LHCN-M2 (cell line): ENCODE measurements at regions not wholly inside any gene's neighbourhood (a gene's known extent, or its start where the extent isn't known, plus 50 kb on each side); places are given as distances from the start of the nearest gene placed in this dataset.

Experiments
- DNase-seq: peaks from one replicate; pipeline ENCODE4 v3.0.0-alpha.2; 2012; ENCODE audit warnings: low read depth

DNA sequence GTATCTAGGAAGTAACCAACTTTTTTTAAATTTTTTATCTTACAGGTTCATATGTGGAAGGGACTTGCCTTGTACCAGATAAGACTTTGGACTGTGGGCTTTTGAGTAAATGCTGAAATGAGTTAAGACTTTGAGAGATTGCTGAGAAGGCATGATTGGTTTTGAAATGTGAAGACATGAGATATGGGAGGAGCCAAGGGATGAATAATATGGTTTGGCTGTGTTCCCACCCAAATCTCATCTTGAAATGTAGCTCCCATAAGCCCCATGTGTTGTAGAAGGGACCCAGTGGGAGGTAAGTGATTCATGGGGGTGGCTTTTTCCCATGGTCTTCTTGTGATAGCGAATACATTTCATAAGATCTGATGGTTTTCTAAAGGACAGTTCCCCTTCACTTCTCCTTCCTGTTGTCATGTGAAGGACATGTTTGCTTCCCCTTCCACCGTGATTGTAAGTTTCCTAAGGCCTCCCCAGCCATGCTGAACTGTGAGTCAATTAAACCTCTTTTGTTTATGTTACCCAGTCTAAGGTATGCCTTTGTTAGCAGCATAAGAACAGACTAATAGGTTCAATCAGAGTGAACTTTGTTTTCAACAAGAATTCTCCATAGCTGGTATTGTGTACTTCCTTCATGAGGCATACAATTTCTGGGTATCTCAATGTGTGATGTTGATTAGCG lies 535.6 kb upstream of the MEF2C start:
- DNase-seq = no peak

- no peak for DNase-seq
Observed at GRCh38 chr5:89417990-89418389, 535.0 kb upstream of the MEF2C start.

GRCh38 chr5:89417515-89417914 lies 534.5 kb upstream of the MEF2C start:
- no peak for DNase-seq

- DNase-seq = no peak
Observed at GRCh38 chr5:89411891-89412290, 528.9 kb upstream of the MEF2C start.

GRCh38 chr5:89407054-89407453 lies 524.1 kb upstream of the MEF2C start:
- no peak for DNase-seq

DNA sequence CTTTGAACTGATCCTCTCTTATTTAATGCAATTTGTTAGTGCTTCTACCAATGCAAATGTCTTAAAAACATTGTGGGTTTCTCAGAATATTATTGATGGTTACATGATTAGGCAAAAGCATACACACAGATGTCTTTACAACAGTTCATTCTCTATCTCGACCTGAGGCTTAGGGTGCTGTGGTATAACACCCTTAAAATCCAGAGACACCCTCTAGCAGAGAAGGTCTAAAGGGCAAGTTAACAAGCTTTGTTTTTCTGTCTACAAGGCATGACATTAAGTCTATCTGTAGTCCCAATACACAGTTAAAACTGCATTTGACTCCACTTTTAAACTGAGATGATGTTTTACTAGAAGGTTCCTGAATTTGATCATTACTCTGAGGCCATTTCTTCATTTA lies 518.7 kb upstream of the MEF2C start:
- DNase-seq = no peak

DNA sequence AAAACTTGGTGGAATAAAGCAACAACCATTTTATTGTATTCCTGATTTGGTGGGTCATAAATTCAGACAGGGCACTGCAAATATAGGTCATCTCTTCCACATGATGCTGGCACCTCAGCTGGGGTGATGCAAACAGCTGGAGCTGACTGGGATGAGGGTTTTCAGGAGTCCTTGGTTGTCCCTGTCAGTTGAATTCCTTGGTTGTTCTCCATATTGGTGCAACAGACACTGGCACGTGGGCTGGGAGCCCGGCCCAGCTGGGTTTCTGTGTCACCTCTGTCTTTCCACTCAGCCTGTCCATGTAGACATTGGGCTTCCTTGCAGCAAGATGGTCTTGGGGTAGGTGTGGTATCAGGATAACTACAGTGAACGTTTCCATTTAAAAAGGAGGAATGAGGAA lies 518.0 kb upstream of the MEF2C start:
- DNase-seq = no peak

- DNase-seq = peak; percentile 37
Observed at GRCh38 chr5:89399548-89399947, 516.6 kb upstream of the MEF2C start.

- peak; percentile 50 for DNase-seq
Observed at GRCh38 chr5:89397096-89397495, 514.1 kb upstream of the MEF2C start.

- peak; percentile 37 for DNase-seq
Observed at GRCh38 chr5:89396278-89396954, 513.4 kb upstream of the MEF2C start.

DNA sequence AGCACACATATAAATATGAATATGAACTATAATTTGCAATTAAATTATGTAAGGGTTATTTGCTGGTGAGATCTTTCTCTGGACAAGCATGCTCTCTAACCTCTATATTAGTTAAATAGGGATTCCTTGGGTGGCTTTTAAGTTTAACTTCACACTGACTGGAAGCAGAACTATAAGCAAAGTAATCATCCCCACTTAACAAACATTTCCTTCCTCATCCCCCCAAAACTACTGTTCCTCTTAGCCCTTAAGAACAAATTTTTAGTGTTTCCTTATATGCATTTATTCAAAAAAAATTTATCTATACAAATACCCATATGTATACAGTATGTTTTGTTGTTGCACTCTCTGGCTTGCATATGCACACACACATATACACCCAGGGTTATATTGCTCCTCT lies 512.1 kb upstream of the MEF2C start:
- no peak for DNase-seq

DNA sequence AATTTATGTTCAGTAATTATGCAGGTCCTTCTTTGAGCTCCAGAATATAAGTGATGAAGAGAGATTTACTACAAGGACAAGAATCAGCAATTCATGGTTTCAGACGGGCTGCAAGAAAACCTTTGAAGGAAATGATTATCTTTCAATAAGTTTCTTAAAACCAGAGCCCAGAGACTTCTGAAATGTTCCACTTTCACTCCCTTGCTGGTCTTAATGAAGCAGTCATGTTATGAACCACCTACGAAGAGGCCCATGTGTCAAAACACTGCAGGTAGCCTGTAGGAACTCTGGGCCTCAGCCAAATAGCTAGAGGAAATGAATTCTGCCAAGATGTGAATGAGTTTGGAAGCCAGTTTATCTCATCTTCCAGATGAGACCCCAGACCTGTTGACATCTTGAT lies 505.9 kb upstream of the MEF2C start:
- DNase-seq = no peak

- DNase-seq = no peak
Observed at GRCh38 chr5:89384391-89384790, 501.4 kb upstream of the MEF2C start.

GRCh38 chr5:89380635-89381034 lies 497.7 kb upstream of the MEF2C start:
- DNase-seq = no peak

DNA sequence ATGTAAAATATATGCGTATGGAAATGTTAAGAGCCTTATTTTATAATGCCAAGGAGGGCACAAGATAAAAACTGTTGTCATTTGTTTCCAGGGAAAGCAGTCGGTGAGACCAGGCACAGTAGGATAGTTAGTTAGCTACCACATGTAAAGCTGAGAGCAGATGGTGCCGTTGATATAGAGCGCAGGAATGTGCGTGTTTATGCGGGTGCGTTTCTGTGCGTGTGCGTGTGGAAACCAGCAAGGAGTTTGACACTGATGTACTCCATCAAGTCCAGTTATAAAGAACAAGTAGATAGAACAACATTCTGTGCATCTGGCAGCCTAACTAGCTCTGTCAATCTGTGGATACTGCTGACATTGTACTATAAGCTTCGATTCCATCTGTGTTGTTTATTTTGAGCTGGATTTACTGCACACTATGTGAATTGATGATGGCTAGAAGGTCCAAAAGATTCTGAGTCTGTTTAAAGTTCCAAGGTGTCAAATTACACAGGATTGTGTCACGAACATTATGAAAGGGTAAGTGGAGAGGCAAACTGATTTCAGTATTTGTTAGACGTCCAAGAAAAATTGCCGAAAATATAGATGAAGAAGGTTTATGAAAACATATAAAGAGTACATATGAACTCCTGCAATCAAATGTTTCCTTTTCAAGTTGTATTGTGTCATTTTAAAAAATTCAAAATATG lies 494.9 kb upstream of the MEF2C start:
- DNase-seq = no peak

DNA sequence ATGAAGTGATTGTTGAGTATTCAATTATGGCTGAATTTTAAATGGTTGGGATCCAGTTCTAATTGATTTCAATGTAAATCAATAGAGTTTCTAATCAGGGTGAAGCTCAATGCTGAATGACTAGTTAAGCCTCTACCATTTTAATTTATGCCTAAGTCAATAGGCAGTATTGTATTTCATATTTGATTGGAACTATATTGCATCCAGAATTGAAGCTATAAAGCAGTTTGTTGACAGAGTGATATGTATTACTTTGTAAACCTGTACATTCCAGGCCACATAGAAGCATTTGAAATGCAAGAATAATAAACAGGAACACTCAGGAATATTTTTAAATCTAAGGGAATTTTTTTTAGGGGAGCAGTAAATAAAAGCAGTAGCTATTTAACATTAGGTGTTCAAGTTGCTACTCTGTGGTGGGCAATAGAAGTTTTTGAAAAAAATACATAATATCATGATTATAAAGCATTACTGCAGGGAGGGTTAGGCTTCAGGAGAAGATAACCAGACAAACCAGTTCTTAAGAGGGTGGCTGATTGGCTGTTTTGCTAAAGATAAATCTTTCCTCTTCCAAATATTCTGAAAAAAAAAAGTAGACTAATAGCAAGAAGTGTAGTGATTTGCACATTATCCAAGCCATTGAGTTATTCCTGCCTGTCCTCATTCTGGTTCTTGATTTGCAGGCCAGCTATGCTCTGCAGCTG lies 492.0 kb upstream of the MEF2C start:
- DNase-seq = no peak

DNA sequence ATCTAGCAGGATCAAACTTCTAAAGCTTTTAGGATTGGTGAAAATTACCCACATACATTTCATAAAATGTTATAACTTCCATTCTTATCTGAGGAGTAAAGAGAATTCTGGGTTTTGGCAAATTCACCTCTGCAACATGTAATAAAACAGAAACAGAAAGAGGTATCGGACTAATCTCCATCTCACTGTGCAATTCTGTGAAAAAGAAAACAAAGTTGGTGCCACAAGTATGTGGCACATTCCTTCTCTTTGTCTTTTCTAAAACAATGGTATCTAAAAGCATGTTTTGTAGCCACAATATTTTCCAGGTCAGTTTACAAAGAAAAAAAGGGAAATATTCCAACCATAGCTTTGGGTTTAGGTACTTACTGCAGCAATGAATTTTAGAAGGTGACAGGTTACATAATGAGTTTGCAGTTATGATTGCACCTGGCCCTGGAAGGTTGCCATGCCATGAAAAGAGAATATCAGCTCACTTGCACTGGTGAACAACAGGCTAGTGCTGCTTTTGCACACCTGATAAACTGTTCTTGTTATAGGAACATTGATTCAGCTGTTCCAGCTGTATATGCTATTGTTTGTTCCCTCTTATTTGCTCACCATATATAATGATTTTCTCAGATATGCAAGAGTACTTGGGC lies 491.3 kb upstream of the MEF2C start:
- peak; percentile 21 for DNase-seq

- peak; percentile 64 for DNase-seq
Observed at GRCh38 chr5:89372176-89372575, 489.2 kb upstream of the MEF2C start.

DNA sequence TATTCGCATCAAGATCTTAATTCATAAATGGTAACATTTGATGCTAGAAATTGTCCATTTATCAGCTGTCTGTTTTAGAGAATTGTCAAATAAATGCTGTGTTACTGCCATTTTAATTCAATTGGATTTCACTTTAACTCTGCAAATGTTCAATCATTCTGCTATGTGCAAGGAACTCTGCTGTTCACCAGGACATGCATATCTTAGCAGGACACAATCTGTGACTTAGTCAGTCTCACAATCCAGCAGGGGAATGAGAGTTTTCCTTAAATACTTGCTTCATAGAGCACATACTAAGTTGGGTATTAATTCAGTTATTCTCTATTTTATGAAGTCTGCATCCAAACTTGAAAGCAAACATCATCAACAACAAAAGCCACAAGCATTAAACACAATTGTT lies 488.7 kb upstream of the MEF2C start:
- DNase-seq = no peak

DNA sequence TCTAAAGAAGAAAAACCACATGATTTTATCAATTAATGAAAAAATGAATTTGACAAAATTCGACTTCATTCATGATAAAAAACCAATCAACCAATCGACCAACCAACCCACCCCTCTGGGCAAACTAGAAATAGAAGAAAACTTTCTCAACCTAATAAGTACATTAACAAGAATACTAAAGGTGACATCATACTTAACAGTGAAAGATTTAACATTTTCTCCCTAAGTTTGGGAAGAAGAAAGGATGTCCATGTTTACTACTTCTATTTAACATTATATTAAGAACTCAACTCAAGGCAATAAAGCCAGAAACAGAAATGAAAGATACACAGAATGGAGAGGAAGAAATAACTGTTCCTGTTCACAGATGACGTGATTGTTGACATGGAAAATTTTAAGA lies 476.1 kb upstream of the MEF2C start:
- no peak for DNase-seq

DNA sequence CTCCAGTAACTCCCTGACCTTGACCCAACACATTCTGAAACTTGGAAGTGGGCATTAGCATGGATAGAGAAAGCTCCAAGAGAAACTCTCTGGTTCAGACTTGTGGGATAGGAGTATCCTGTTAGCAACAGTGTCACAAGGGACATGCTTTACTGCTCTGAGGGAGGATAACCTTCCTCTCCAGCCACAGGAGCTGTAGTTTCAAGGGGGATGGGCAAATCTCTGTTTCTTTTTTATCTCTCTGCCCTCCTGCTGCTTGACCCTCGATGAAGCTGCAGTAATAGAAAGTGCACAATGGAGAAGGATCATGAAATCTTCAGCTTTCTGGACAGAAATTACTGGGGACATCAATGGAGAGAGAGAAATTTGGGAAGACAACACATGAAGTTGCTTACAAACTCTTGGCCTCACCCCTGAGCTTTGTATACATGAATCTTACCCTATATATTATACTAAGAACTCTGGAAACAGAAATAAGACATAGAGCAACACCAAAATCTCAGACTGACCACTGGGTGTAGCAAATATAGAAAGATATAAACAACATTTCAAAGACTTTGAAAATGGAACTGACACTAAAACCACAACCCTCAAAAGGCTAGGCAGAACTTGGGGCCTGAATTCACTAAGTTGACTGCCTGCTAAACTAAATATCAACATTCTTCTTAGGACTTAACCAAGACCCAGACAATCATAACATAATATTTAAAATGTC lies 471.0 kb upstream of the MEF2C start:
- DNase-seq = no peak
